ENCODE measurements at regions not wholly inside any gene's neighbourhood (a gene's known extent, or its start where the extent isn't known, plus 50 kb on each side); places are given as distances from the start of the nearest gene placed in this dataset.

GRCh38 chr15:26357653-26358052, 415.2 kb downstream of the GABRB3 start:
- TF ChIP-seq CTCF (IDR thresholded peaks at IDR 0.05) (no peak), EZH2 (IDR thresholded peaks at IDR 0.05; ENCODE audit: borderline replicate concordance, insufficient read depth, low read depth, low read length, poor library complexity, severe bottlenecking) (no peak)
